Hepatocyte (in vitro differentiated cells): ENCODE measurements at regions not wholly inside any gene's neighbourhood (a gene's known extent, or its start where the extent isn't known, plus 50 kb on each side); places are given as distances from the start of the nearest gene placed in this dataset.

ENCODE experiments used
- EZH2 ChIP-seq: fragments of 200-600 bp; sonication (generic); IDR thresholded peaks from 2 replicates; pipeline ENCODE4 v1.6.1; 2016; ENCODE audit warnings: antibody characterized with exemption, mild to moderate bottlenecking, borderline replicate concordance
- EZH2phosphoT487 ChIP-seq: fragments of 200-600 bp; sonication (generic); IDR thresholded peaks from one replicate; pipeline ENCODE4 v1.6.1; 2018; ENCODE audit warnings: antibody characterized with exemption, mild to moderate bottlenecking, low read depth, moderate library complexity; ENCODE audit not compliant: unreplicated experiment, severe bottlenecking
- TF ChIP-seq, protein P1 (sequence below): fragments of 200-600 bp; sonication (generic); IDR thresholded peaks from 2 replicates; pipeline ENCODE4 v1.5.1; 2016; ENCODE audit warnings: antibody characterized with exemption, mild to moderate bottlenecking; ENCODE audit not compliant: poor library complexity

DNA sequence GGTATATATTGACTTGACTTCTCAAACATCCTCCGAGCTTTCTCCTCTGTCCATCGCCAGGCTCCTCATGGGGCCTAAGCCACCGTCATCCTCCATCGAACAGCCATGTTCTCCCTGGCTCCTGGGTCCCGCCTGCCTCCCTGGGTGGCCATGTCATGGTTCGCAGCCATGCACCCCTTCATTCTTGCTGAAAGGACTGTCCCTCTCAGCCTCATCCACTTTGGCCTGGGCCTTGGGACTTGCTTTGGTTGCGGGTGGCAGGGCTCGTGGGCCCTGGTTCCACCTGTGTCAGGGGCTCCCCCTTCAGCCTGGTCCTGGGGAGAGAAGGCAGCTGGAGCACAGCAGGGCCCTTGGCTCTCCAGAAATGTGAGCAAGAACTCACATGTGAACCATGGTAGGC, 183.8 kb downstream of the KATNAL1 start:
- TF ChIP-seq, protein P1, sequence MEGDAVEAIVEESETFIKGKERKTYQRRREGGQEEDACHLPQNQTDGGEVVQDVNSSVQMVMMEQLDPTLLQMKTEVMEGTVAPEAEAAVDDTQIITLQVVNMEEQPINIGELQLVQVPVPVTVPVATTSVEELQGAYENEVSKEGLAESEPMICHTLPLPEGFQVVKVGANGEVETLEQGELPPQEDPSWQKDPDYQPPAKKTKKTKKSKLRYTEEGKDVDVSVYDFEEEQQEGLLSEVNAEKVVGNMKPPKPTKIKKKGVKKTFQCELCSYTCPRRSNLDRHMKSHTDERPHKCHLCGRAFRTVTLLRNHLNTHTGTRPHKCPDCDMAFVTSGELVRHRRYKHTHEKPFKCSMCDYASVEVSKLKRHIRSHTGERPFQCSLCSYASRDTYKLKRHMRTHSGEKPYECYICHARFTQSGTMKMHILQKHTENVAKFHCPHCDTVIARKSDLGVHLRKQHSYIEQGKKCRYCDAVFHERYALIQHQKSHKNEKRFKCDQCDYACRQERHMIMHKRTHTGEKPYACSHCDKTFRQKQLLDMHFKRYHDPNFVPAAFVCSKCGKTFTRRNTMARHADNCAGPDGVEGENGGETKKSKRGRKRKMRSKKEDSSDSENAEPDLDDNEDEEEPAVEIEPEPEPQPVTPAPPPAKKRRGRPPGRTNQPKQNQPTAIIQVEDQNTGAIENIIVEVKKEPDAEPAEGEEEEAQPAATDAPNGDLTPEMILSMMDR: no peak
- no peak for TF ChIP-seq EZH2
- TF ChIP-seq EZH2phosphoT487: no peak
